ENCODE measurements at regions not wholly inside any gene's neighbourhood (a gene's known extent, or its start where the extent isn't known, plus 50 kb on each side); places are given as distances from the start of the nearest gene placed in this dataset.

DNA sequence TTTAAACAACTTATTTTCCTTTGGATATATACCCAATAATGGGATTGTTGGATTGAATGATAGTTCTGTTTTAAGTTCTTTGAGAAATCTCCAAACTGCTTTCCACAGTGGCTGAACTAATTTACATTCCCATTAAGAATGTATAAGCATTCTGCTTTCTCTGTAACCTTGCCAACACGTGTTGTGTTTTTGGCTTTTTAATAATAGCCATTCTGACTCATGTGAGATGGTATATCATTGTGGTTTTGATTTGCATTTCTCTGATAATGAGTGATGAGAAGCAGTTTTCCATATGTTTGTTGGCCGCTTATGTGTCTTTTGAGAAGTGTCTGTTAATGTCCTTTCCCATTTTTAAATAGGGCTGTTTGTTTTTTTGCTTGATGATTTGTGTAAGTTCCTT lies 155.6 kb upstream of the PITX2 start:
- no peak for DNase-seq (ENCODE audit: low spot score)

DNA sequence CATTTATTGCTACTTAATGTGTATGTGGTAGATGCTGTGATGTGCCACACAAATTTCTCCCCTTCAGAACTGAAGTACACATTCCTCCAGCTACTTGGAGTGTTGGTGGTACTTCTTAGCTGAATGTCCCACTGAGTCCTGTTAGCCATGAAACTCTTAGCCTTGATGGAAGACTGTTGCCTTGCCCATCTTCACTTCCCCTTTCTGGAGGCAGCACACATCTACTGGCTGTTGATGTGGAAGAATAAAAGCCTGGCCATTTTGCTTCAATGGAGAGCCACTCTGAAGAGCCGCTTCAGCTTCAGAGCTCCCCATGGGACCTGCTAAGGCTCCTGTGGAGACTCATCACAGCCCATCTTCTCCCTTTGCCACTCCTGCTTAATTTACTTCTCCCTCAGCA lies 157.7 kb upstream of the PITX2 start:
- no peak for DNase-seq (ENCODE audit: low spot score)

DNA sequence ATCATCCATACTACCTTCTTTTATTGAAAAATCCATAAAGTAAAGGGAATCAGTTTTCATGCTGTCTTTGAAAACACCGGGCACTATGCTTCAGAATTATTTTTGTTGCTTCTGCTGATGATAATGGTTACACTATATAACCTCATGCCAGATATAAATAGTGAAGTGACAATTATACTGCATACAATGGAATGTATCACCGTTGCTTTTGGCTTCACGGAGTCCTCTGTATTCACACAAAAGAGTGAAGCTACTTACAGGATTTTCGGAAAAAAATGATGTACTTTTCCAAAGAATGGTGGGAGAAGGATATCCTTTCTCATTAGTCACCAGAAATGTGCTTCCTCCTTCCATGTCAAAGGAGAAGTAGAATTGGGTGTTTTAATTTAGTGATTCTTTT lies 159.1 kb upstream of the PITX2 start:
- no peak for DNase-seq (ENCODE audit: low spot score)

DNA sequence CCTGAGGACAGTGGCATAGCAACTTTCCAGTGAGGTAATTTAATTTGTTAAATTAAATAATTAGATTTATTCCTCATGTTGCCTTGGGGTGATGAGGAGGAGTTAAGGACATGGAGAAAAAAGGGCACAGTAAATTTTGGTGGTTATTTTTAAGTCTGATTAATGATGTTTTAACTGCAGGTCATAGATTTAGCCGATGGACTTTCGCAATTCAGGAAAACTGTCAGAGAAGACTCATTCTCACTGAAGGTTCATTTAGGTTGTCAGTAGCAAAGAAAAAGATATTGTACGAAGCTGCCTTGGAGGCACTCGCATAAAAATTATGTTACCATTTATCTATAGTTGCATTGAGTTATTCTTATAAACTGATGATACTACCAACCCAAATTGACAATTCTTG lies 164.2 kb upstream of the PITX2 start:
- no peak for DNase-seq (ENCODE audit: low spot score)

DNA sequence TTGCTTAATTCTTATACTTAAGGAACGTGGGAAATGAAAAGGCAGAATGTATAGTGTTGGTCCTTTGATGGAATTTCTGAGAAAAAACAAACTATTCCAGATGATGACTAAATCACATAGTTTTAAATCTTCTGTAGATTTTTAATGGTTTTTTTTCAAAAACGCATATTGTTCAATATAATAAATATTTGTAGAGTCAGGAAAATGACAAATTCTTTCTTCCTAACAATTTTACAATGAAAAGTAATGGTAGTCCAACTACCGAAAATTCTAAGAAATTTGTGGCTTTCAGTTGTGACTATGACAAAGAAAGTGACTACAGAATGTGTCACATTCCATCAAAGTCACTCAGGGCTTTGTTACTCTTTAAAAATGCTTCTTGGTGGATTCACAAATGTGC lies 164.8 kb upstream of the PITX2 start:
- no peak for DNase-seq (ENCODE audit: low spot score)

DNA sequence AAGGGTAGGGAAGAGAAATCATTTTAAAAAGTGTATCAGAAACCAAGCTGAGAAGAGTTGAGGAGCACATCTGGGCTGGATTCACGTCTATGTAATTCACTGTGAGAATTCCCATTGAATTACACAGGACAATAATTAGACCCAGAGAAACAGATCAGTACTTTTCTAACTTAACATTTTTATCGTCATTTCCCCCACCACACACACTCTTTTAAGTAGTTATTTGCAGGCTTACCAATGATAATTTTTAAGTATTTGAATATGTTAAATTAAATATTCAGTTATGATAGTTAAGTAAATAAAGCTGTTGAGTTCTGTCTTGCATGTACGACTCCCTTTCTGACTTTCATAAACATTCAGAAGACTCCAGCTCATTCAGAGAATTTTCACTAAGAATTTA lies 165.4 kb upstream of the PITX2 start:
- no peak for DNase-seq (ENCODE audit: low spot score)

DNA sequence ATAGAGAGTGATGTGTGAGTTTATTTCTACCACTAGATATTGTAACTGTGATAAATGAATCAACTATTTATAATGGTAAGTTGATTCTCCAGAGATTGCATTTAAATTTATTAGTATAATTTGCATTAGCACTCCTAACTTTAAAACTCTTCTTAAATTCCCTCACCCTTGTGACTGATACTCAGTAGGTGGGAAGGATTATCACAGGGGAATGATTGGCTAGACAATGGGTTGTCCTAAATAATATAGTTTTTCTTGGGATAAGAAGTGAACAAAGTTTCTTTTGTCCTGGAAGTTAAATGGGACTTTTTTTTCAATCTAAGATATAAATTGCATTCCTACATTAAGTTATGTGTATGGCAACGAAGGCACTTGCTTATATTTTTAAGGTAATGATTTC lies 169.2 kb upstream of the PITX2 start:
- DNase-seq (ENCODE audit: low spot score) = no peak

DNA sequence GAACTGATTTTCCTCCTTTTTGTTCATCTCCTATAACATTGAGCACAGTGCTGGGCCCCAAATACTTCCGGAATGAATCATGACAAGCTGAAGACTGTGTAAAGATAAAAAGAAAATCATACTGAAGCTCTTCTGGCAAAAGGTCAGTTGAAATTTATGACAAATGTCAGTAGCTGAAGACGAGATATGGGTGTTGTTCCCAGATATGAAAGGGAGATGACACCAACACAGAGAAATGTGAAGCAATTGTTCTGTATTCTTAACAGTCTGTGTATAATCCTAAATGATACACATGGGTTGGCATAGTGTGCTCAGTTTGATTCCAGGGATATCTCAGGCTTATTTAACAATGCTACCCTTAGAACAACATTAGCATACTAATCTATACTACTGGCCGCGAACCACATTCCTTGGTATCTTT lies 170.5 kb upstream of the PITX2 start:
- DNase-seq (ENCODE audit: low spot score) = no peak

DNA sequence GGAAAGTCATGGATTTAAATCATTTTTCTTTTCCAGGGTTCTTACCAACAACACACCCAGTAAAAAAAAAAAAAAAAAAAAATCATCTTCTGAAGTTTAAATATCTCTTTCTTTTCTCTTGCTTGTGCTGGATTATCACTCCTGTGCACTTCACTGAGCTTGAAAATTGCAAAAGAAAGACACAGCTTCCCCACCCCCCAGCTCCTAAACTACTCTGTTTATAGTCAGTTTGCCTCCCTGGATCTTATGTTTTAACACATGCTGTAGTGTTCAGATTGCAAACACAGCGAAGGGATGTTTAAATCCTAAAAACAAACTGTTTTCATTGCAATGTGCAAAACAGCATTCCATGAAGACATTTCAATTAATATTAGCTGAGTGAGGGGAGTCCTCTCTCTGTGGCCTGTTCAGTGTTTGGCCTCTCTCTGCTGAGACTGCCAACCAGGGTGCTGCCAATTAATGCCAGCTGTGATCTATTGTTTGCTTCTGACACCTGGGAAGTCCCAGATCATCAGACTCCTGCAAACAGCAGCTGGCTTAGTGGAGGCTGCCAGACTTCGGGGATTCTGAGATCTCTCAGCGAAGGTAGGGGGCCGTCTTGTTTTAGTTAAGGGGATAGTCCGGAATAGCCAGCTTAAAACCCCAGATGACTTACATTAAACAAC lies 171.1 kb upstream of the PITX2 start:
- no peak for DNase-seq (ENCODE audit: low spot score)

DNA sequence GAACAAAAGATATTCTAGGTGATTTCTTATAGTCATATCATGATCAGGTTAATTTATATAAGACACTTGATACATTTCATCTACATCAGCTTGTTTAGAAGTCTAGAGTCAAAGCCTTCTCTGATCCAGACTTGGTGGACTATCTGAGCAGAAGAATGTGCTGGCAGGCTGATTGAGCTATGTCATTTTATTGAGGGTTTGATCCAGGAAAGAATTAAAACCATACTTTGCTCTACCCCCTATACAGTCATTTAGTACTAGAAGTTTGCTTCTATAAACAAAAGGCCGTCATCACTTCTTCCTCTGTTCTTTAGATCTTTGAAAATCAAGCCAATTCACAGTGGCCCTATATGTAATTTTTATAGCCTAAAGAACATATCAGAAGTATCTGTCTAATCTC lies 173.1 kb upstream of the PITX2 start:
- DNase-seq (ENCODE audit: low spot score) = no peak

DNA sequence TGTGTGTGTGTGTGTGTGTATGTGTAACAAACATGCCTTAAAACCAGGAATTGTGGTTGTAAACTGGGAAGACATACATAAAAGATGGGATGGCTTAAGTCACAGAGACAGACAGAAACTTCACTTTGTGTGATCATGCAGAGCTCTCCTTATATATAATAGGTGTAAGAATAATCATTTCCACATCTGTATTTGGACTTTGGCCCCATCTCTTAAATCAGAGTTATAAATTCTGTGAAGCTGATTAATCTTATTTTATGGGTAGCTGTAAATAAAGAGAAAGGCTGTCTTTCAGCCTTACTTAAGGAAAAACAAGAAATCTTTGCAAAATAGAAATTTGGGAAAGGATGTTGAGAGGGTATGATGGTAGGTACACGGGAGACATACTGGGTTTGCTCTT lies 174.6 kb upstream of the PITX2 start:
- no peak for DNase-seq (ENCODE audit: low spot score)

DNA sequence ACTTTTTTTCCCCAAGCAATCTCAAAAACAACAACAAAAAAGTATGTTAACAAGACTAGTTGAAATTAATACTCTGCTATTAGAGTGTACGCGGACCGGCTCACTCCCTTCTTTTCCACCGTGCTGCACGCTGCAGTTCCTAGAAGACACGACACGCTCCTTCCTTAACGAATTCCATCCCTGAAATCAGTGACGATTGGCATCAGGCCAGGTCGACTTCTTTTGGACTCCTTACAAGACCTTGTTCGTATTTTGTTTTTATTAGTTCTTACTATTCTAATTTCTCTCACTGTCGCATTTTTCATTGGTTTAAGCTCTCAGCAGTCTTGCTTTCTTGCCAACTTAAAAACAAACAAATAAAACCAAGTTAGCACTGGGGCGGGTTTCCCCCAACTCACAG lies 175.8 kb upstream of the PITX2 start:
- no peak for DNase-seq (ENCODE audit: low spot score)

DNA sequence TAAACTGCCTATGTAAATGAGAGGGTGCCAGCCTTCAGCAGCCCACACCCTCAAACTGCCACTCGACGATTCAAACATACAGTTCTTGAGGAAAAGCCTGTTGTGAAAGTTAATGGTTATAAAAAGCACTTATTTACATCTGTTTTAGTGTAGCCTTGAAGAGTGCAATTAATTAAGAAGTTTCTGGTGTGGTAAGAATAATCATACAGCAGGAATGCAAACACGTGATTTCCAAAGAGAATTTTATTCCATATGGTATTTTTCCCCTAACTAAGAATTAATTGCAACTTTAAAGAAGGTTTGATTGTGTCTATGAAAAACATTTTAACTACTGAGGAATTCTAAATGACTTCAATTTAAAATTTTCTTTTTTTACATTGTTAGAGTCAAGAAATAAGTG lies 176.3 kb upstream of the PITX2 start:
- DNase-seq (ENCODE audit: low spot score) = no peak

DNA sequence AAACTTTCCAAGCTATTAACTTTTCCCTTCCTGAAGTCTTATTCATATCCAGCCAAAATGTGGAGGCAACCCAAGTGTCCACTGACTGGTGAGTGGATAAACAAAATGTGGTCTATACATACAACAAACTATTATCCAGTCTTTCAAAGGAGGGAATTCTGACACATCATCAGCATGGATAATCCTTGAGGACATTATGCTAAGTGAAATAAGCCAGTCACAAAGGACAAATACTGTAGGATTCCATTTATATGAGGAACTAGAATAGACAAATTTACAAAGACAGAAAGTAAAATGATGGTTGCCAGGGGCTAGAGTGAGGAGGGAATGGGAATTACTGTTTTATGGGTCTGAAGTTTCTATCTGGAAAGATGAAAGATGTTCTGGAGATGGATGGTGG lies 178.7 kb upstream of the PITX2 start:
- DNase-seq (ENCODE audit: low spot score) = no peak

DNA sequence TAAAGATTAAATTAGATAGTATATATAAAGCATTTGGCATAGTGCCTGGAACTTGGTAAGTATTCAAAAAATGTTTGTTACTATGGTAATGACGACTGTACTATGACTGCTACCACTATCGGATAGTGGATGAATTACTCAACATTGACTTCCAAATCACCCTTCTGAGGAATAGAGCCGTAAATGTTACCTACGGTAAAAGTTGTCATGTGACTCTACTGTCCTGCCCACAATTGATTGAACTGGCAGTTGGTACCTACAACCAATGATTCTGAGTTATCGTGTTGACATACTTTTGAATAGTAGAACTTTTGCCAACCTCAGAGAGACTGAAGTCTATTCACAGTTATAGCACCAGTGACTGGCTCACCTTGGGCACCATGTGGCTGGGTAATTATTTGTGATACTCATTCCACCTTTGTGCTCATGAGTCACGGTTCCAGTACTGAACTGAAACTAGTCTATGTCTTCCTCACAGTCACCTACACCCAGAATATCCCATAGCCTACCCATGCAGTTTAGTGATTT lies 185.5 kb upstream of the PITX2 start:
- DNase-seq (ENCODE audit: low spot score) = no peak

DNA sequence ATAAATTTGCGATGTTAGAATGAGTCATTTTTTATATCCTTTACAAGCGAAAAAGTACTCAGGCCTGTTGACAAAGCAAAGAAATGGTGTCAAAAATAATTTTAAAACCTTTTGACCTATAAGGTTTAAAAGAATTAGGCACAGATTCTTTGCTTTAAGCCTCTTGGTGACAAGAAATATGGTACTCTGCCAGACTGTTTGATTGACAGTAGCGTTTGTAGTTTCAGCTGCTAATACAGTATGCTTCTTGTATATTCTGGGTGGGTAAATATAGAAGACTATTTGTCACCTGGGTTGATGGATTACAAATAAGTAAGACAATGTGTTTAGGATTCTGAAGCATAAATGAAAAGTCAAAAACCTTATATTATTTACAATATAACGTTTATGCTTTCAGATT lies 193.1 kb upstream of the PITX2 start:
- DNase-seq (ENCODE audit: low spot score) = no peak

DNA sequence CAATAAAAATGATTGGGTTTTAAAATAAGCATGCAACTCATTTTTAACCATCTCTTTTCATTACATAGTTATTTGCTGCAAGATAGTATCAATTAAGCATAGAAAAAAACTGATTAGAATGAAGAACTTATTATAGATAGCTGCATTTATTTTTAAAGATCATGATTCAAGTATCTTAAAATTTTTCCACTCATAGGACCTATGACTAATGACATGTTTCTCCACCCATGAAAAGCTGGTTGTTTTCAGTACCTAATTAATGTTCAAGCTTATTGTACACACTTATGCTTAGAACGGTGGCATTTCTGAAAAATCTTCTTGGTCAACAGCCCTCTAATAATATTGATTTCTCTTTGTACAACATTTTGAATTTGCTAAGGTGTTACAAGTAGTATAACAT lies 193.5 kb upstream of the PITX2 start:
- no peak for DNase-seq (ENCODE audit: low spot score)

DNA sequence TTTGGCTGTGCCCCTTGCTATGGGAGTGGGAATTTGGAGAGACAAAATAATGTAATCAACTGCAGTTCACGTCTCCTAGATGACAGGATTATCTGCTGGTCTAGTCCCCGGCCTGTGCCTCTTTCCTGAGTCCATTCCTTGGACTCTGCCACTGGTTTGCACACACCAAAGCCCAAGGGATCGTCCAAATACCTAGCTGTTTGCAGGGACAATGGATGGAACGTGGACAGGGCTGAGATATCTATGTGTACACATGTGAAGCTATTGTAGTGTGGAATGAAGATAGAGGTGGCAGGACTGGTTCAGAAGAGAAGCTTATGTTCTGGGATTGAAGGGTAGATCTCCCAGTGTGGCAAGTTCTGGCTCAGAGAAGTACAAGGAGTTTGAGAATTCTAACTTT lies 198.3 kb upstream of the PITX2 start:
- DNase-seq (ENCODE audit: low spot score) = no peak

DNA sequence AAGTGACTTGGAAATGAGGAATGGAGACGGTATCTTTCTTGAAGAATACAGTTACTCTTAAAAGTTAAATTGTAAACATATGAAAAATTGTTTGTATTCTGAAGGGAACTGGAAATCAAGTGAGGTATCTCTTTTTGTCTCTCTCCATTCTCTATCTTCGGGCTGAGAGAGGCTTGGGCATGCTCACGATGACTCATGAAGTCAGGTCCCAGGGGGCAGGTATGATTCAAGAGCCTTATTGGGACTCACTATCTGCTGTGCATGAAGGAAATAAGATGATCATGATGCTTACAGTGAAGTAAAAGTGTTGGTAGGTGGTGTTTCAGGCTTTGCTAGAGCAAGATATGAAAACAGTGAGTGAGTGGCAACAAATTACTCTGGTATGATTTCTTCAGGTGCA lies 200.4 kb upstream of the PITX2 start:
- DNase-seq (ENCODE audit: low spot score) = no peak

DNA sequence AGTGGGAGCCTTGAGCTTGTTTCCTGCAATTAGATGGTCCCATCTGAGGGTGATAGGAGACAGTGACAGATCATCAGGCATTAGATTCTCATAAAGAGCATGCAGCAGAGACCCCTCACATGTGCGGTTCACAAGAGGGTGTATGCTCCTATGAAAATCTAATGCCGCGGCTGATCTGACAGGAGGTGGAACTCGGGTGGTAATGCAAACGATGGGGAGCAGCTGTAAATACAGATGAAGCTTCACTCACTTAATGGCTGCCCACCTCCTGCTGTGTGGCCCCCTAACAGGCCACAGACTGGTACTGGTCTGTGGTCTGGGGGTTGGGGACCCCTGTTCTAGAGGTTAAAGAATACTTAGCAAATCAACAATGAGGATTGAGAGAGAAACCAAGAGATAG lies 201.5 kb upstream of the PITX2 start:
- DNase-seq (ENCODE audit: low spot score) = no peak

DNA sequence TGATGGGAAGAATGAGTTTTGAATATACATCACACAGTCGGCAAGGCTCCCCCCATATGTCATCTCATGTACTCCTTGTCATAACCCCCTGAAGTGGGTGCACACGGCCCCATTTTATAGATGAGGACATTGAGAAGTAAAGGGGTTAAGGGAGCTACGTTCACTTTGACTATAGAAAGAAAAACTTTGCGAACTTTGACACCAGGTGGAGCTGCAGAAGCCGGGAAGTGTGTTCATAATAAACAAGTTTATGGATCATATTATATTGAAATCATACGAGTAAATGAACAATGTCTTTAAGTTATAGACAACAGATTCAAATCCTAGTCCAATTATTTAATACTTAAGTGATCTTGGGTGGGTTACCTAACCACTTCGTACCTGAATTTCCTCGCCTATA lies 203.8 kb upstream of the PITX2 start:
- DNase-seq (ENCODE audit: low spot score) = no peak

DNA sequence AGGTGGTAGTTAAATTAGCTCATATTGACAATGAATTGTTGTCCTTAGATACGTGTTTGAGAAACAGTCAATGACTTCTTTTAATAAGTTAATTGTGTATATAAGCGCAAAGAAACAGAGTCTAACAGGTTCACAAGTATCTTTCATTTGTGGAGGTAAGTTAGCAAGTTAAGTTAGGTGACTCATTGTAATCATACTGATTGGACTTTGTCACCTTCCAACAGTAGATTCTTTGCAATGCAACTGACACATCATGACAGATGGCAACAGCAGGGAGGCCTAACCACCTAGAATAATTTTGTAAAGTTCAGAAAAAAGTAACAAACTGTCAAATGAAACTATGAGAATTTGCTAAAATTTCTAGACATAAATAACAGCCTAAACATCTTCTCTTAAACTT lies 207.6 kb upstream of the PITX2 start:
- DNase-seq (ENCODE audit: low spot score) = no peak

DNA sequence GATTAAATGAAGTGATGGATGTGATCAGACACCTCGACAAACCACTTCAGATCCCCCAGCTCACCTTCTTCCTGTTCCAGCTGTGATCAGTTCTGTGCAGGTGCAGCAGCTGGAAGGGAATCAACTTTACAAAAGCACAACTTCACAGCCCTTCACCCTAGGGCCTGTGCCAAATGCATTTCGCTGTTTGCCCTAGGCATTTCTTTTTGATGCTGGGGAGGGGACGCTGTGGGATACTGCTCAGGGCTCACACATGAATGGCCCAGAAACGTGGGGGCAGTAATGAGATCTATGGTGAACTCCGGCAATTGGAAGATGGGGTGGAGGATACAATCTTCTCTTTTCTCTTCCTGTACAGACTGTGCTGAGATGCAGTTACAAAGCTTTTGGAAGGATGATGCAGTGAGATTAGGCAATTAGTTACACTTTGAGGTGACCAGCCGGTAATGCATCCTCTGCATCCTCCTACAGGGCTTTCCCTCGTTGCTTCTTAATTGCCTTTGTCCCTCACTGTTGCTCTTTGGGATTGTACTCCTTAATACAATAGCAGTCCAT lies 215.1 kb upstream of the PITX2 start:
- no peak for DNase-seq (ENCODE audit: low spot score)

DNA sequence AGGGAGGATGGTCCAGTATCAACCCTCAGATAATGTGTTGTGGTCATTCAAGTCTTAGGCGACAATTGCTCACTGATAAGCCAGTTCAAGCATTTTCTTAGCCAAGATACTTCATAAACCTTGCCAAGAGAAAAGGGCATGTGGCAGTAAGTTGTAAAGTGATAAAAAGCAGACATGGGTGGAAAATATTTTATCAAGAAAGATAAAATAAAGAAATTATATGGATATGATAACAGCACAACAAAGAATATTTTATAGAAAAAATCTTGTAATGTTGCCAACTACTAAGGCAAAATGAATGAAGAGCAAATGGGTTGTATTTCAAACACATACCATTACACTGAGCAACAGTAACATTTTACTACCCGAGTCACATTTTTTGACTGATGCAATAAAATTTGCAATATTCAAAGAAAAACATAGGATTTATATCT lies 217.4 kb upstream of the PITX2 start:
- no peak for DNase-seq (ENCODE audit: low spot score)
